Esophagus squamous epithelium (tissue), 4 donors: ENCODE measurements at regions not wholly inside any gene's neighbourhood (a gene's known extent, or its start where the extent isn't known, plus 50 kb on each side); places are given as distances from the start of the nearest gene placed in this dataset.

ENCODE experiments used
- CTCF ChIP-seq, 6 experiments: fragments of 450-650 bp in 4 of 6; fragments of 200-600 bp in 2 of 6; sonication (generic) in 2 of 6; IDR thresholded peaks; one replicate each; pipeline ENCODE4 v1.5.1; 2016 to 2019; ENCODE audit warnings: antibody characterized with exemption in 6 of 6, mild to moderate bottlenecking in 4 of 6, moderate library complexity in 4 of 6
- POLR2A ChIP-seq, 4 donors: fragments of 450-650 bp; IDR thresholded peaks; one replicate each; pipeline ENCODE4 v1.6.1; 2017; ENCODE audit warnings: antibody characterized with exemption in 4 of 4, mild to moderate bottlenecking in 4 of 4, moderate library complexity in 3 of 4

DNA sequence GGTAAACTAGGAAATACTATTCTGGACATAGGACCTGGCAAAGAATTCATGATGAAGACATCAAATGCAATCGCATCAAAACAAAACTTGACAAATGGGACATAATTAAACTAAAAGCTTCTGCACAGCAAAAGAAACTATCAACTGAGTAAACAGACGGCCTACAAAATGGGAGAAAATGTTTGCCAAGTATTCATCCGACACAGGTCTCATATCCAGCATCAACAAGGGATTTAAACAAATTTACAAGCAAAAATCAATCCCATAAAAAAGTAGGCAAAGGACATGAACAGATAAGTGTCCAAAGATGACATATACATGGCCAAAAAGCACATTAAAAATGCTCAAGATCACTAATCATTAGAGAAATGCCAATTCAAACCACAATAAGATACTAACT, 1088.9 kb downstream of the NAALADL2 start:
- TF ChIP-seq CTCF (IDR thresholded peaks at IDR 0.05) (no peak), POLR2A (IDR thresholded peaks at IDR 0.05) (no peak)
